GM18861 (cell line): ENCODE measurements at regions not wholly inside any gene's neighbourhood (a gene's known extent, or its start where the extent isn't known, plus 50 kb on each side); places are given as distances from the start of the nearest gene placed in this dataset.

ENCODE experiments used
- ATAC-seq: cut with Tn5 transposase; IDR thresholded peaks from one replicate; pipeline ENCODE4 v1.9.1; 2021; ENCODE audit not compliant: unreplicated experiment

- no peak for ATAC-seq
Observed at GRCh38 chr10:29021591-29021990, 267.3 kb upstream of the LYZL1 start.

GRCh38 chr10:29022513-29022912 is 266.4 kb upstream of the LYZL1 start:
- ATAC-seq, result no peak

GRCh38 chr10:29023678-29024077 is 265.2 kb upstream of the LYZL1 start:
- ATAC-seq, result no peak

GRCh38 chr10:29026065-29026797 is 262.6 kb upstream of the LYZL1 start:
- ATAC-seq, result no peak

GRCh38 chr10:29026802-29027580 is 261.9 kb upstream of the LYZL1 start:
- no peak for ATAC-seq

- ATAC-seq, result no peak
Observed at GRCh38 chr10:29028486-29028885, 260.4 kb upstream of the LYZL1 start.

- ATAC-seq, result no peak
Observed at GRCh38 chr10:29030900-29031299, 258.0 kb upstream of the LYZL1 start.

GRCh38 chr10:29032169-29032568 is 256.7 kb upstream of the LYZL1 start:
- no peak for ATAC-seq

- ATAC-seq, result peak; percentile 82
Observed at GRCh38 chr10:29033311-29033940, 255.4 kb upstream of the LYZL1 start.

- no peak for ATAC-seq
Observed at GRCh38 chr10:29034592-29034991, 254.3 kb upstream of the LYZL1 start.

GRCh38 chr10:29035721-29036120 is 253.1 kb upstream of the LYZL1 start:
- ATAC-seq, result no peak

- ATAC-seq, result no peak
Observed at GRCh38 chr10:29037348-29038113, 251.3 kb upstream of the LYZL1 start.

- no peak for ATAC-seq
Observed at GRCh38 chr10:29039091-29039490, 249.8 kb upstream of the LYZL1 start.

GRCh38 chr10:29039677-29040189 is 249.1 kb upstream of the LYZL1 start:
- no peak for ATAC-seq

- ATAC-seq, result no peak
Observed at GRCh38 chr10:29041616-29042015, 247.3 kb upstream of the LYZL1 start.

GRCh38 chr10:29048506-29048905 is 240.4 kb upstream of the LYZL1 start:
- no peak for ATAC-seq

- ATAC-seq, result peak; percentile 71
Observed at GRCh38 chr10:29050081-29050480, 238.8 kb upstream of the LYZL1 start.

GRCh38 chr10:29055101-29055500 is 233.8 kb upstream of the LYZL1 start:
- no peak for ATAC-seq

GRCh38 chr10:29056729-29057128 is 232.1 kb upstream of the LYZL1 start:
- no peak for ATAC-seq

GRCh38 chr10:29057822-29058331 is 231.0 kb upstream of the LYZL1 start:
- no peak for ATAC-seq
